ENCODE measurements at regions not wholly inside any gene's neighbourhood (a gene's known extent, or its start where the extent isn't known, plus 50 kb on each side); places are given as distances from the start of the nearest gene placed in this dataset.

DNA sequence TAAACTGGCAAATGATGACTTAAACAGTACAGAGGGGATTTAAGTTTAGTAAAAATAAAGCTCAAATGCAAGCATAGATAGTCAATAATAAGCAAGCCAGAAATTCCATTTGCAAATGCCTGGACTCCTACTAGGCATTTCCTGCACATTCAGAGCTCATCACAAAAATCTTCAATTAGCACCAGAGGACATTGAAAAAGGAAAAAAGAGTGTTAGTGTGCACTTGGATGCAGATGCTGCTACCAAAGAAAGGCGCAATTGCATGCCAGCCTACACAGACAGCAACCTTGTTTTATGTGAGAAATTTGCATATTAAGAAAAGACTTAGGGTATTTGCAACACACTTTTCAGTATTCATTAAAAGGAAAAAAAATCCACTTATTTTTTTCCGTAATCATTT lies 282.1 kb downstream of the GRIA2 start:
- TF ChIP-seq, protein P1, sequence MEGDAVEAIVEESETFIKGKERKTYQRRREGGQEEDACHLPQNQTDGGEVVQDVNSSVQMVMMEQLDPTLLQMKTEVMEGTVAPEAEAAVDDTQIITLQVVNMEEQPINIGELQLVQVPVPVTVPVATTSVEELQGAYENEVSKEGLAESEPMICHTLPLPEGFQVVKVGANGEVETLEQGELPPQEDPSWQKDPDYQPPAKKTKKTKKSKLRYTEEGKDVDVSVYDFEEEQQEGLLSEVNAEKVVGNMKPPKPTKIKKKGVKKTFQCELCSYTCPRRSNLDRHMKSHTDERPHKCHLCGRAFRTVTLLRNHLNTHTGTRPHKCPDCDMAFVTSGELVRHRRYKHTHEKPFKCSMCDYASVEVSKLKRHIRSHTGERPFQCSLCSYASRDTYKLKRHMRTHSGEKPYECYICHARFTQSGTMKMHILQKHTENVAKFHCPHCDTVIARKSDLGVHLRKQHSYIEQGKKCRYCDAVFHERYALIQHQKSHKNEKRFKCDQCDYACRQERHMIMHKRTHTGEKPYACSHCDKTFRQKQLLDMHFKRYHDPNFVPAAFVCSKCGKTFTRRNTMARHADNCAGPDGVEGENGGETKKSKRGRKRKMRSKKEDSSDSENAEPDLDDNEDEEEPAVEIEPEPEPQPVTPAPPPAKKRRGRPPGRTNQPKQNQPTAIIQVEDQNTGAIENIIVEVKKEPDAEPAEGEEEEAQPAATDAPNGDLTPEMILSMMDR (IDR thresholded peaks at IDR 0.05) = no peak
- no peak for TF ChIP-seq POLR2A (IDR thresholded peaks at IDR 0.05)

Data from lower leg skin (tissue), 3 donors.